ENCODE measurements at regions not wholly inside any gene's neighbourhood (a gene's known extent, or its start where the extent isn't known, plus 50 kb on each side); places are given as distances from the start of the nearest gene placed in this dataset.
"Not testable (repeated sequence)": the region's sequence is repeated elsewhere in the genome, so short reads cannot be mapped to it uniquely, and the experiment has no call there.

- DNase-seq: no peak
Observed at GRCh38 chr3:109678600-109678999, 341.3 kb upstream of the DPPA4 start.

- no peak for DNase-seq
Observed at GRCh38 chr3:109679664-109680063, 342.3 kb upstream of the DPPA4 start.

GRCh38 chr3:109683746-109684145 lies 346.4 kb upstream of the DPPA4 start:
- DNase-seq: no peak

- DNase-seq: no peak
Observed at GRCh38 chr3:109685084-109686079, 348.0 kb upstream of the DPPA4 start.

DNA sequence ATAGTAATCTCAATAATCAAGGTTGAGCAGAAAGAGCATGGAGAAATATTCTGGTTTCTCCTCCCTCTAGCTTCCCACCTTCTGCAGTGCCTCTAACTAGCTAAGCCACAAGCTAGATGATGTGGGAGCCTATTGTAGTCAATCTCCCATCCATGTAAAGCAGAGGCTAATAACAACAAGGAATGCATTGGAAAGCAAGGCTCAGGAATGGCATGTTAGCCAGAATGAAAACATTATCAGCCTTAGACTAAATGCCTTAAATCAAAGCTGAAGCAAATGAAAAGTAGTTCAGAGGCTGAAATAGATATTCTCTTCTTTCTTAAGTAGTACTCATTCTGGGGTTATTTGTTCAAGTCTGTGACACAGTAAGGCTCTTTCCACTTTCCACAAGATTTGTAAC lies 350.3 kb upstream of the DPPA4 start:
- DNase-seq: no peak

DNA sequence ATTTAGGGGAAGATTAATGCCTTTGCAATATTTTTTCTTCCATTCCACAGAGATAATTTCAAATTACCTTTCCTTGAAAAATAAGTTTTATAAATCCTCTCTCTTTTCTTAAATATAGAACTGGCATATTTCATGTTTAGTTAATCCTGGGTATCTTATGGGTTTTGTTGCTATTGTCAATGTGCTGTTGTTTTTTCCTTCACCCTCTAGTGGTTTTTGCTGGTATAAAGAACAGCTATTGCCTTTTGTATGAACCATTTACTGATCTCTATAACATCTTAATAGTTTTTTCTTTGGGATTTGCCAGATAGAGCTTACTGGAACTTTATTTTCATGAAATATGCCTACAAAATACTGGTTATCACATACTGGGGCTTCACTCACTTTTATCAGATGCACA lies 359.6 kb upstream of the DPPA4 start:
- no peak for DNase-seq

- DNase-seq: no peak
Observed at GRCh38 chr3:109702252-109702651, 364.9 kb upstream of the DPPA4 start.

DNA sequence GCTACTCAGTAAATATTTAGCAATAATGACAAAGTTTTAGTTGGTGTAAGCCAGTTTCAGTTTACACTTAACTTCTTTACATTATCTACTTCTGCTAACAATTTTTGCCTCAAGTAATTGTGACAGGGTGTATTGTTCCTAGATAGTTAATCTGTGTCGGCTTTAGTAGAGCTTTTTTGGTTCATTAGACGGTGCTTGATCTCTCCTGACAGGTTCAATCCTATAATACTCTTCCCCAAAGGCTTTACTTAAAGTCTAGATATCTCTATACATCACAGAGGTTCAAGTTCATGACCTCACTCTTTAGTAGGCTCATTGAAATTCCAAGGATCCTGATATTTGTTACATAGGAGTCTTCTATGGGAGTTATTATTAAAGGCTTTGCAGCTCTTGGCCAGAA lies 365.6 kb upstream of the DPPA4 start:
- DNase-seq: no peak

DNA sequence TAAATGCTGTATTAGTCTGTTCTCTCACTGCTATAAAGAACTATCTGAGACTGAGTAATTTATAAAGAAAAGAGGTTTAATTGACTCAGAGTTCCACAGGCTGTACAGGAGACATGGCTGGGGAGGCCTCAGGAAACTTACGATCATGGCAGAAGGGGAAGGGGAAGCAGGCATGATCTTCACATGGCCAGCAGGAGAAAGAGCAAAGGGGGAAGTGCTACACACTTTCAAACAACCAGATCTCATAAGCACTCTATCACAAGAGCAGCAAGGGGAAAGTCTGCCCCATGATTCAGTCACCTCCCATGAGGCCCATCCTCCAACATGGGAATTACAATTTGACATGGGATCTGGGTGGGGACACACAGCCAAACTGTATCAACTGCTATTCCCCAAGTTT lies 367.8 kb upstream of the DPPA4 start:
- DNase-seq: not testable (repeated sequence)

DNA sequence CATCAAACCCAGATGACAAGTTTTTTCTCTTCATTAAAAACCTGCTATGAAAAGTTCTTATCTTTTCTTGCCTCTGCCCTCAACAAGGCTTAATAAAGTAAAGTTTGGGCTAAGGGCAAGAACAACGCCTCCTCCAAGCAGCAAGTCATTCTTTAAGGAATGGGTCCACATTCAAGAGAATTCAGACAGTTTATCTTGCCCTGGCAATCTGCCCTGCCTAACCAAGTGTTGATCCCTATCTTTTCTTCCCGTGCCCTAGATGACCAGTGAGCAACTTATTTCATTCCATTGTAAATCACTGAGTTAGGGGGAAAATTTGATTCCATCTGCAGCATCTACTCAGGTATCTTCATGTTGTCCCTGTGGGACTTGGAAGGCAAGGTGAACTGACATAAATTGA lies 370.3 kb upstream of the DPPA4 start:
- no peak for DNase-seq

DNA sequence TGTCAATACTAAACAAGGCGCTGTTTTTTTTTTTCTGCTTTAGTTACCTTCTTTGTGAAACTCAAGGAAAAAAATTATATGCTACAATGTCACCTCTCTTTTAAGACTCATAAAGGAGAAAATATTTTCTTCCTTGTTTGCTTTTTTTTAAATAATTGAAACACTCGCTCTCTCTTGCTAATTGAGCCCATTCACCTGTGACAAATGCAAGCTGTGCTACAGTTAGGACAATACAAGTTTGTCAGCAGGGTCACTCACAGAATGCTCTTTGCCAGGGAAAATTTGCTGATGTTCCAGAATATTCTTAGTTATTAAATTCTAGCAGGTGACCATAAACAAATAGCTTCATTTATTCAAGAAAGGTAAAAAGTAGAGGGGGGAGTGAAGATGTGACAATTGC lies 375.9 kb upstream of the DPPA4 start:
- DNase-seq: no peak

DNA sequence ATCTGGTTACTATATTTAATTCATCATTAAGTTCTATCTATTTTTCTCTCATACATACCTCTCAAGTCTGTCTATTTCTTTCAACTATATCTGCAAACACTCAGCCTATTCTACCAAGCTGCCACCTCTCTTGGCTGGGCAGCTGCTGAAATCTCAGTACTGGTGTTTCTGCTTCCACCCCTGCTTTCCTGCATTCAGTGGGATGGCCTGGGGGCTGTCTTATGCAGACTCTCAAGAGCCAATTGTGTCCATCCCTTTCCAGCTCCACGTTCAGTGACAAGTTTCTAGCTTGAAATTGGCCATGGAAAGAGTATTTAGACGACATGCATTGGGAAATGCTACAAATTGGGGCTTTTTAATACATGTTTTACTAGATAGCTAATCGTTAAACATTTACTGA lies 378.4 kb upstream of the DPPA4 start:
- DNase-seq: no peak

- no peak for DNase-seq
Observed at GRCh38 chr3:109718850-109719249, 381.5 kb upstream of the DPPA4 start.

DNA sequence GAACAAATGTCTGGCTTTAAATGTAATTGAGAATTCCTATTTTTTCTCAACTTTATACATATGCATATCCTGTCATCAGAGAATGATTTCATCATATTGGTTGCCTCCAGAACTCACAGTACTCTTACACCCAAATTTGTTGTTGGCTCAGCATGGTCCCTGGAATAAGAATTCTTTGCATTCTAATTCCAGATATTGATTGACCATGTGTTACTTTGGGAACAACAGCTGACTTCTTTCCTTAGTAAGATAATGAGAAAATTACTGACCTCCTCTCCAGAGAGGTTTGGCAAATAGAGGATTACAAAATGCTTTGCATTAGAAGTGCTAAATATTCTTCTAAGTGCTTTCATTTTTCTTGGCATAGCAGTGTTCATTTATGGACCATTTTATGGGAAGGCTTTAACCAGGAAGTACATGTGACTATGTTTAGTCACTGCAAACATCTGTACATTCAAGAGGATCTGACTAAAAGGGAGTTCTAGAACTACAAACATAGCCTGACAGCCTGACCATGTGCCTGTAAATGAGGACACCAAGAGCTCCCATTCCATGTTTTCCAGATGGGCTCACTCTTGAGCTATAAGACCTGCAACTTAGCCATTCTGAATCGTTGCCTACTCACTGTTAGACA lies 391.6 kb upstream of the DPPA4 start:
- no peak for DNase-seq

GRCh38 chr3:109731639-109732473 lies 394.5 kb upstream of the DPPA4 start:
- DNase-seq: no peak

GRCh38 chr3:109743981-109744380 lies 406.6 kb upstream of the DPPA4 start:
- DNase-seq: no peak

- DNase-seq: no peak
Observed at GRCh38 chr3:109772520-109772919, 435.2 kb upstream of the DPPA4 start.

- no peak for DNase-seq
Observed at GRCh38 chr3:109774108-109774507, 436.8 kb upstream of the DPPA4 start.

DNA sequence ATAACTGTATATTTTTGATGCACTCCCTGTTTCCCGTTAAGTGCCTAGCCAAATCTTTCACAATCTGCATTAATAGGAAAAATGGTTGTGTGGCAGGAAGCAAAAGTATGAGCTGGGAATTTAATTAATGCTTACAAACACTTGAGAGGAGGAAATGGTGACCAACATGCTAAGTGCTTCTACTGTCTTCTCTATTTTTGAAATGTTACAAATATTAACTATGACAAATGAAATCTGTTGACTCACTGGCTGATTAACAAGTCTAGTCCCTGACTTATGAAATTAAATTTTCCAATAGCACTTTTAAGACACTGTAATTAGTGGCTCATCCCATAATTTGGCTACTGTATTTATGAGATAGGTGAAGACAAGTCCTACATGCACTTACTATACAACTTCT lies 446.9 kb upstream of the DPPA4 start:
- DNase-seq: no peak

- DNase-seq: peak; percentile 92
Observed at GRCh38 chr3:109784852-109785631, 447.7 kb upstream of the DPPA4 start.

DNA sequence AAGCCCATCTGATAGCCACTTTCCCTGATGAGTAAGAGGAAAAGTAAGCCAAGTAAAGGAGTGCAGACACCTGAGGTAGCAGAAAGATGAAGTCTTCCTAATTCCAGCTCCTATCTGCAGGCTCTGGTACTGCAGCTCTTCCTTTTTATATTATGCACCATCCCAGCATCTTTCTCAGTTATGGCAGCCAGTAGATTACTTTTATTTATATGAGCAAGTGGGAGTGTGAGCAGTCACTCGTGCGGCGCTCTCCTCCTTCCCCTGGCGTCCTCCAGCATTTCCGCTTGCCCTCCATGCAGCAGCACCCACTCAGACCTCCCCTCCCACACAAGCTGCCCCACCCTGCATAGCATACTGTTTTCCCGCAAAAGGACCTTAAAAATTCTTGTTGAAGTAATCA lies 465.9 kb upstream of the DPPA4 start:
- DNase-seq: no peak

DNA sequence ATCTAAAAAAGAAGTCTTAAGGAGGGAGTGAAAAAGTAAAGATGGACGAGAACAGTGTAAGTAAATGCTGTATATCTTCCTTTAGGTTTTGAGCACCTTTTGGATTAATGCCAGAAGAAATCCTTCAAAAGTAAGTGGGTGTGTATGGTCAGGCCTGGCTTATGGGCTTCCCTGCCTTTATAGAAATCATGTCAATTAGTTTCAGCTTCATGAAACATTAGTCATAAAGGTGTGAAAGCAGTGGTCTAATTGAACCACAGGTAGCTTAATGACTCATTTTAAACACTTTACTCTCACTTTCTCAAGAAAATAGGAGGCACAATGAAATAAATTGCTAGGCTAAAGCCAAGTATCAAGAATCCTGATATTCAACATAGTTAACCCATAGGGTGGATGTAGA lies 467.4 kb upstream of the DPPA4 start:
- no peak for DNase-seq

DNA sequence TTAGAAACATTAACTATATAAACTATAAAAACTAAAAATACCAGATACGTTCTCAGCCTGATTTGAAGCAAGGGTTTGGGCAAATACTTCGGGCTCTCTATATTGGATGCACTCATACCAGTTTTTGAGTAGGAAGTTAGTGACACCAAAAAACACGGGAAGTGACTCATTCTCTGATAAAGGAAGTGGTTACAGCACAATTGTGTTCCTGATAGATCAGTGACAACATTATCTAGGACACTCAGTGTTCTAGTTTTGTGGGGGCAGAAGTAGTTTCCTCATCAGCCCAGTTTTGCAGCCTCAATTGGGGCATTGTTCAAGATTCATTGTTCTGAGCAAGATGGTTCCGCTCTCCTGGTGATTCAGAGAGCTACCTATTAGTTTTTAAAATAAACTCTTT lies 469.6 kb upstream of the DPPA4 start:
- DNase-seq: no peak

All from NCI-H524 treated with DMSO at 0.1 percent for 48 hours (cell line).